ENCODE measurements at regions not wholly inside any gene's neighbourhood (a gene's known extent, or its start where the extent isn't known, plus 50 kb on each side); places are given as distances from the start of the nearest gene placed in this dataset.

- FAIRE-seq: peak; percentile 57
- BruUV-seq (replicated peaks): no TSS peak
- no peak for TF ChIP-seq MYC (IDR thresholded peaks at IDR 0.05; ENCODE audit: low read depth, low read length)
- TF ChIP-seq EZH2 (IDR thresholded peaks at IDR 0.05; ENCODE audit: borderline replicate concordance, low read depth, low read length, severe bottlenecking): no peak
- no peak for TF ChIP-seq MAX (IDR thresholded peaks at IDR 0.05; ENCODE audit: insufficient read depth, insufficient read length)
- TF ChIP-seq CTCF (IDR thresholded peaks at IDR 0.05; ENCODE audit: extremely low read depth in 1 of 2, insufficient read depth in 1 of 2, low read depth in 1 of 2, low read length in 2 of 2): no peak
- no peak for TF ChIP-seq POLR2AphosphoS5 (IDR thresholded peaks at IDR 0.05; ENCODE audit: insufficient read depth, low read depth, low read length)
- no peak for TF ChIP-seq FOS (IDR thresholded peaks at IDR 0.05; ENCODE audit: borderline replicate concordance, insufficient read depth, low read length)
- TF ChIP-seq POLR2A (IDR thresholded peaks at IDR 0.05; ENCODE audit: low read depth, low read length): no peak
- dilution Hi-C loops (cut with MboI; ENCODE audit: extremely low pct_ligation_motif_present, low sequenced_read_pairs): no loop called here
- Histone ChIP-seq H2AFZ (ENCODE audit: low read depth, low read length) (no peak overlapping the region), H3K36me3 (ENCODE audit: control insufficient read depth in 2 of 2, extremely low read depth in 1 of 2, insufficient read depth in 2 of 2, low read length in 2 of 2) (no peaks in the 10 kb centered on the region), H3K27me3 (ENCODE audit: control insufficient read depth in 2 of 2, insufficient read depth in 2 of 2, low read length in 2 of 2) (no peaks in the 10 kb centered on the region), H3K79me2 (ENCODE audit: control insufficient read depth, insufficient read depth, low read length) (no peaks in the 10 kb centered on the region), H3K4me3 (replicated peaks in 1 of 3; ENCODE audit: insufficient read depth in 1 of 3, low read depth in 1 of 3, low read length in 3 of 3) (no peak overlapping the region), H3K27ac (ENCODE audit: insufficient read depth, low read depth, low read length) (no peak overlapping the region), H3K9ac (replicated peaks; ENCODE audit: extremely low read depth, insufficient read depth, low read length) (no peak overlapping the region), H4K20me1 (replicated peaks; ENCODE audit: control insufficient read depth, extremely low read depth, insufficient read depth, low read length) (no peaks in the 10 kb centered on the region), H3K9me3 (replicated peaks; ENCODE audit: control insufficient read depth, insufficient read depth, low read length) (no peaks in the 10 kb centered on the region), H3K4me1 (ENCODE audit: control insufficient read depth, extremely low read depth, insufficient read depth, low read length) (peaks cover 10% of the 10 kb centered on the region), H3K9me1 (replicated peaks; ENCODE audit: control insufficient read depth, extremely low read depth, insufficient read depth, low read length) (no peaks in the 10 kb centered on the region), H3K4me2 (ENCODE audit: insufficient read depth, low read length) (peak overlapping the region; percentile 24)
- CTCF ChIA-PET: interaction anchor here (1.1 to 1.2 kb wide), 3 partner anchors 15 to 168 kb away, joined by 3 read pairs; no protein-coding TSS in a partner anchor
- peak; percentile 47 for DNase-seq (ENCODE audit: low read depth, low spot score)
- POLR2A ChIA-PET: no interaction called here
- intact Hi-C loops (cut with micrococcal nuclease): no loop called here
Measured at GRCh38 chr14:26121181-26121580, 476.7 kb downstream of the NOVA1 start.
